ENCODE measurements at regions not wholly inside any gene's neighbourhood (a gene's known extent, or its start where the extent isn't known, plus 50 kb on each side); places are given as distances from the start of the nearest gene placed in this dataset.

DNA sequence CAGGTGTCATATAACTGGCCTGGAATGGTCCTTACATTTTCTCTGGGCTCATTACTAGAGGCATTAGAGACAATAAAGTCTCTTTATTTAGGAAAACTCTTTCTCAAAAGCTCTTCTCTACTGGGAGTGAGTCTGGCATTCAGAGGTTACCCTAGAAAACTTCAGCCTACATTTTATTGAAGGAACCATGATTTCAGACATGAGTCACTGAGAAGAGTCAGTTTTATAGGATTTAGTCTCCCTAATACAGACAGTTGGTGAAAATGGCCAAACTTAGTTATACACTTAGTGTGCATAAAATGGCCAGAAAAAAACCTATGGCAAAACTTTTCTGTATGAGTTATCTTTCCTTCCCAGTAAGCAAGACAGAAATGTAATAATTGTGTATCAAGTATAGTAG is 689.4 kb downstream of the ZEB2 start:
- no peak for DNase-seq (ENCODE audit: low read depth in 2 of 3, low spot score in 1 of 3)

DNA sequence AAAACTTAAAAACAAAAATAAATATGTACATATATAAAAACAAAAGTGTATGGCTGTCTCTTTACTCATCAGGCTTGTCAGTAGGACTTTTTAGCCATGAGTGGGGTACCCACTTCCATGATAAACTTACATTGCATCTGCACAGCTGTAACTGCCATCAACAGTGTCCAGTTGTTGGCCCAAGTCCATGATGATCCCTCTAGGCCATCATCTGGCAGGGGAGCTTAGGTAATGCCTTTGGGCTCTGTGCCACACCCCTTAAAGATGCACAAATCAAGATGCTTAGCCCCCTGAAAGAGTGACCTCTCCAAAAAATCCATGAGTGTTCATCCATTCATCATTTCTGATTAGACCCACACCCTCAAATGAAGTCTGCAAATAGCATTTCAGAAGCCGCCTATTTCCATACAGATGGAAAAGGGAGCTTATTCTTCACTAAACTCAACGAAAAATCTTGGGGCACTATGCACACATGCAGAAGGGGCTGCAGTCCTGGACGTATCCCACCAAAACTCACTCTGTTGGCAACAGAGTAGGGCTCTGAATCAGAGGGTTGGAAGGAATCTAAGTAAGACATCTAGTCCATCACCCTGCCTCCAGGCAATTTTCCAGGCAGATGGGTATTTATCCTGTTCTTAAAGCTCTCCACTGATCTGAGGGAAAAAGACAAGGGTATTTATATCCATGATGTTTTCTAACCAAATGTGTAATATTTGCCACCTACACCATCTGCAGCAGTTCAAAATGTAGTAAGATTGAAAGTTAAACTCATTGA is 691.0 kb downstream of the ZEB2 start:
- no peak for DNase-seq (ENCODE audit: low read depth in 2 of 3, low spot score in 1 of 3)

DNA sequence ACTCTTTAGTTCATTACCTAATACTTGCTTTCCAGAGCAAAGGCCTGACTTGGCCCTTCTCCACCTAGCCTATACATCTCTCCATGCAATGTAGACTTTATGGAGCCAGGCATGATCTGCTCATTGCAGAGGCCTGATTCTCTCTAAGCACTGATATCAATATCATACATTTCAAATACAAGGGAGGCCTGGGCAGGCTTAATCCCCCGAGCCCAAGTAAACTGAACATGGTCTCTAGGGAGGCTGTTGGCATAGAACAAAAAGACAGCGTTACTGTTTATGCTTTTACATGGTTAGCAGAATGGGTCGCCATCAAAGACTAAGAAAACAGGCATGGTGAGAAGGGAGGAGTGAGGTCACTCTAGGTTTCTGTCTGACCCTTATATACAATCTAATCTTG is 695.1 kb downstream of the ZEB2 start:
- DNase-seq (ENCODE audit: low read depth in 2 of 3, low spot score in 1 of 3): no peak

DNA sequence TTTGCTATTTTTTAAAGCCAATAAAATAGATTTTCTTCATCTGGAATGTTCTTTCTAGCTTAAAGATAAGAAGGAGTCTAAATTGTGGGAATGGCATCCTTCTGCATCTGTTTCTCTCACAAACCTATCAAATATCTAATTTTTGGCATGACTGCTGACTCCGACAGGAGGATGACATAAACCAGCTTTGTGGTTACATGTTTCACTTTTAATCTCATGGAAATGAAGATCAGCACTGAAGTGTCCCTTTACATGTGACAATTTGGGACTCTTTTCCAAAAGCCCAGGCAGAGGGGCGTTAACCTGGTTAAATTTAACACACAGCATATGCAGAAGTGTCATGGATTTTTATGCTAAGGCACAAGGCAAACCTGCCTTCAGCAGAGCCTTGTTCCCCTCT is 694.7 kb downstream of the ARHGAP15 start:
- no peak for DNase-seq (ENCODE audit: low read depth in 2 of 3, low spot score in 1 of 3)

DNA sequence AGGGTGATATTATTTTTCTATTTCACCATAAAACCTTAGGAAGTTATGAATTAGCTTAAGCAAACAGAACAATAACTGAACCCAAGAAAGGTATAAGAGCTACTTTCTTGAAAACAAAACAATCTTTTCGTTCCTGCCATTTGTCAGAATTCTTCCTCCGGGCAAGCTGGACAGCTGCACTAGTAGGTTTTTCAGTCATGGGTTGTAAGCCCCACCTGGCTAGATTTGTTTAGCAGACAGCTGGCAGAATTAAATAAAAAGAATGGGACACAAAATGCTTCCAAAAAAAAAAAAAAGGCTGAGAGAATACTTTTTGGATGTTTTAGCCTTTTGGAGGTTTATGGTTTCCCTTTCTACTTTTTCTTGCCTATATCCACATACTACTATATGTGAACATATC is 694.1 kb downstream of the ARHGAP15 start:
- no peak for DNase-seq (ENCODE audit: low read depth in 2 of 3, low spot score in 1 of 3)

DNA sequence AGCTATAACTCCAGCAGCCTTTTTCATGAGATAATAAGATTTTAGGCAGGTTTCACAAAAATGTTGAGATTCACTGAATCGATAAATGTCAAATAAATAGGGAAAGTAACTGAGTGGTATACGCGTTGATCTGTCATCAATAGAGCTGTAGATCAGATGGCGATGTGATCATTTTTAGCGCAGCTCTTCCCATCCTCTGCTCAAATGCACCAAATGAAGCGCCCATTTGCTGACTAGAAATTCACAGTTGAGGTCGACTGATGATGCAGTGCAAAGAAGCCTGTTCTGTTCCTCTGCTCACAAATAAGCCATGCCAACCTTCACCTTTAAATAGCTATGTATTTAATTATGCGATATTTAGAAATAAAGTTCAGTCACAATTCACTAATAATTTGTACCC is 693.5 kb downstream of the ARHGAP15 start:
- DNase-seq (ENCODE audit: low read depth in 2 of 3, low spot score in 1 of 3): no peak

DNA sequence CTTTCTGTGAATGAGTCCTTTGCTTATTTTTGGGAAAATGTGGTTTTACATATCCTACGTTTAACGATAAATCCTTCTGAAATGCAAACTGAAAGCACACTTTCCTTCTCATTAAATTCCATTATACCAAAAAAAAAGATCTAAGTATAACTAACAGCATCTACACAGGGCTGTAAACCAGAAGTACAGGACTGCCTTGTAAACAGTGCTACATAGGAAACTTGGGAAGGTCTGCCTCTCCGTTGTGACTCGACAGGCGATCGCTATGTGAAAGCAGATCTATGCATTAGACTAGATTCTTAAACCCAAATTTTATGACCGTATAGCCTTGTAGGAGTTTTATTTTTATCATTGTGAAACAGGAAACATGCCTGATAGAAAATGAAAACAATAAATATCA is 690.5 kb downstream of the ARHGAP15 start:
- DNase-seq (ENCODE audit: low read depth in 2 of 3, low spot score in 1 of 3): no peak

DNA sequence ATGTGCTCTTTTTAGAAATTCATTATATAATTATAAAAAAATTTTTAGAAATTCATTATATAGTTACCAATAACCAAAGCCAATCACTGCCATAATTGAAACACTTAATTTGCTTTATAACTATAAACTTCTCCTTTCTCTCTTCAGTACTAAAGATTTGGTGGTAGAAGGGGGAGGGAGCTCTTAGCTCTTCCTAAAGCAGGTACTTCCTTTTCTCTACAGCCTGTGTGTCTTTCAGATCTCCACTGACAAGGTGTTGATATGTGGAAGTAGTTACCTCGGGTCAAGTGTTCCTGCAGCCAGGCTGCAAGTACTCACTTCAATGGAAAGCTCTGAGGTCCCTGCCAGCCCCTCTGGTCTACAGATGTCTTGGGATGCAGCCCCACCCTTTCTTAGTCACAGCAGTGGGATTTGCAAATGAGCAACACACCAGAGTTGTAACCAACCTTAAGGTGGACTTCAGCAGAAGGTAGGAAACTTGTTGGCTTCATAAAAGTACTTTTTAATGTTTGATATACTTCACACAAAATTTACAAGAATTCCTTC is 690.0 kb downstream of the ARHGAP15 start:
- no peak for DNase-seq (ENCODE audit: low read depth in 2 of 3, low spot score in 1 of 3)
